DOHH2 (cell line): ENCODE measurements at regions not wholly inside any gene's neighbourhood (a gene's known extent, or its start where the extent isn't known, plus 50 kb on each side); places are given as distances from the start of the nearest gene placed in this dataset.

ENCODE experiments used
- H3F3A ChIP-seq: fragments of 200-600 bp; sonication (generic), shearing (Covaris generic); 2 replicates; pipeline ENCODE4 v1.6.0; 2016; ENCODE audit warnings: antibody characterized with exemption, mild to moderate bottlenecking; ENCODE audit not compliant: control insufficient read depth, insufficient read depth
- H3K27ac ChIP-seq: fragments of 200-600 bp; sonication (generic); 2 replicates; pipeline ENCODE4 v1.5.1; 2014; ENCODE audit warnings: low read depth, mild to moderate bottlenecking, low read length, moderate library complexity
- H3K27me3 ChIP-seq: fragments of 200-600 bp; sonication (generic); 2 replicates; pipeline ENCODE4 v1.6.1; 2014; ENCODE audit warnings: mild to moderate bottlenecking, low read length, mixed read lengths; ENCODE audit not compliant: control insufficient read depth
- H3K36me3 ChIP-seq: fragments of 200-600 bp; sonication (generic); 2 replicates; pipeline ENCODE4 v1.6.1; 2014; ENCODE audit warnings: mild to moderate bottlenecking, low read length, moderate library complexity, mixed read lengths; ENCODE audit not compliant: control insufficient read depth
- H3K4me1 ChIP-seq: fragments of 200-600 bp; sonication (generic); 2 replicates; pipeline ENCODE4 v1.6.1; 2014; ENCODE audit warnings: mild to moderate bottlenecking, low read length, mixed read lengths; ENCODE audit not compliant: control insufficient read depth
- H3K4me2 ChIP-seq: fragments of 200-600 bp; sonication (generic); 2 replicates; pipeline ENCODE4 v1.6.0; 2014; ENCODE audit warnings: mild to moderate bottlenecking, low read length, moderate library complexity
- H3K4me3 ChIP-seq: fragments of 200-600 bp; sonication (generic); 2 replicates; pipeline ENCODE4 v1.5.1; 2014; ENCODE audit warnings: mild to moderate bottlenecking, low read length, mixed read lengths
- H3K79me2 ChIP-seq: fragments of 200-600 bp; sonication (generic); 2 replicates; pipeline ENCODE4 v1.6.1; 2014; ENCODE audit warnings: mild to moderate bottlenecking, low read length, mixed read lengths; ENCODE audit not compliant: control insufficient read depth
- H3K9me2 ChIP-seq: fragments of 200-600 bp; sonication (generic); replicated peaks from 2 replicates; pipeline ENCODE4 v1.6.1; 2014; ENCODE audit warnings: mild to moderate bottlenecking, low read length, mixed read lengths; ENCODE audit not compliant: control insufficient read depth
- H3K9me3 ChIP-seq: fragments of 200-600 bp; sonication (generic); 2 replicates; pipeline ENCODE4 v1.6.1; 2014; ENCODE audit warnings: antibody characterized with exemption, low read length, mixed read lengths; ENCODE audit not compliant: control insufficient read depth, insufficient read depth
- H4K20me1 ChIP-seq: fragments of 200-600 bp; sonication (generic); 2 replicates; pipeline ENCODE4 v1.6.0; 2014; ENCODE audit warnings: low read depth, mild to moderate bottlenecking, antibody characterized with exemption, low read length, moderate library complexity; ENCODE audit not compliant: control insufficient read depth, insufficient read depth
- EZH2phosphoT487 ChIP-seq: fragments of 200-600 bp; sonication (generic); IDR thresholded peaks from 2 replicates; pipeline ENCODE4 v1.6.1; 2017; ENCODE audit warnings: borderline replicate concordance, mild to moderate bottlenecking, antibody characterized with exemption, low read length, moderate library complexity, mixed read lengths
- TF ChIP-seq, protein P1 (sequence below): fragments of 200-600 bp; sonication (generic); IDR thresholded peaks from one replicate; pipeline ENCODE4 v1.5.1; 2014; ENCODE audit warnings: antibody characterized with exemption, mild to moderate bottlenecking, low read depth, low read length; ENCODE audit not compliant: poor library complexity, severe bottlenecking

DNA sequence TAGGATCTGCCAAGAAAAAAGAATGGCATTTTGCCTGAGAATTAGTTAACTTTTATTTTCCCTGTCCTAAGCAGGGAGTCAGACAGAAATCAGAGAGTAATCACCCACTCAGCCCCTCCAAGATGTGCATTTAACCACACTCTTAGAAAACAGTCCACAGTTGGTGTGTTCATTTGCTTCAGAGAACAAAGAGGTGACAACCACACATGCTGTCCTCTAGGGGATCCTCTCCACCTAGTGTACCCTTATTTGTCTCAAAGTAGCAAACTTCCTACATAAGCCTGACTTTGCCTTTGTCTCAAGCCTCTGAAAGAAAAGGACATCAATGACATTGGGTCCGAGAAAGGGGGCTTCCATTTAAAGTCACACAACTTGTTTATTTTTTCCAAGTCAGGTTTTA, 107.0 kb upstream of the RFC3 start:
- Histone ChIP-seq H3K9me3 (no peaks in the 10 kb centered on the region), H3K4me3 (no peak overlapping the region), H3K27ac (no peak overlapping the region), H3K4me1 (no peaks in the 10 kb centered on the region), H3K36me3 (no peaks in the 10 kb centered on the region), H4K20me1 (no peaks in the 10 kb centered on the region), H3K79me2 (no peaks in the 10 kb centered on the region), H3F3A (no peaks in the 10 kb centered on the region), H3K27me3 (no peaks in the 10 kb centered on the region), H3K4me2 (no peak overlapping the region), H3K9me2 (no peaks in the 10 kb centered on the region)
- TF ChIP-seq EZH2phosphoT487: no peak

DNA sequence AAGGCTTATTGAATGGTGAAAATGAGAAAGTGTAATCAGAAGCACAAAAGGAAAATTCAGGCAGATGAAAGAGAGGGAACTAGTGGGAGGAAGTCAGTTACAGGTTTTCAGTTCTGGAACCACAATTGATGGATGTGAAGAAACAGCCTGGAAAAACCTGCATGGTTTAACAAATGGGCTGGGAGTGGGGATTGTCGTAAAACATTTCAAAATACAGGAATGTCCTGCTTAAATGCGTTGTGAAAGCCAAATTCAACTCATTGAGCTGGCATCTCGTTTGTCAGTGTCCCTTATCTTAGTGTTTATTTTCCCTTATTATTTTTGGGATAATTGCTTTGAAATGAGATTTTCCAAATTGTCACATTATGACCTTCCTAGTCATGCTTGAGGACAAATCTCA, 106.5 kb upstream of the RFC3 start:
- no peaks in the 10 kb centered on the region for H3K9me2 ChIP-seq
- H3K27ac ChIP-seq: no peak overlapping the region
- TF ChIP-seq, protein P1, sequence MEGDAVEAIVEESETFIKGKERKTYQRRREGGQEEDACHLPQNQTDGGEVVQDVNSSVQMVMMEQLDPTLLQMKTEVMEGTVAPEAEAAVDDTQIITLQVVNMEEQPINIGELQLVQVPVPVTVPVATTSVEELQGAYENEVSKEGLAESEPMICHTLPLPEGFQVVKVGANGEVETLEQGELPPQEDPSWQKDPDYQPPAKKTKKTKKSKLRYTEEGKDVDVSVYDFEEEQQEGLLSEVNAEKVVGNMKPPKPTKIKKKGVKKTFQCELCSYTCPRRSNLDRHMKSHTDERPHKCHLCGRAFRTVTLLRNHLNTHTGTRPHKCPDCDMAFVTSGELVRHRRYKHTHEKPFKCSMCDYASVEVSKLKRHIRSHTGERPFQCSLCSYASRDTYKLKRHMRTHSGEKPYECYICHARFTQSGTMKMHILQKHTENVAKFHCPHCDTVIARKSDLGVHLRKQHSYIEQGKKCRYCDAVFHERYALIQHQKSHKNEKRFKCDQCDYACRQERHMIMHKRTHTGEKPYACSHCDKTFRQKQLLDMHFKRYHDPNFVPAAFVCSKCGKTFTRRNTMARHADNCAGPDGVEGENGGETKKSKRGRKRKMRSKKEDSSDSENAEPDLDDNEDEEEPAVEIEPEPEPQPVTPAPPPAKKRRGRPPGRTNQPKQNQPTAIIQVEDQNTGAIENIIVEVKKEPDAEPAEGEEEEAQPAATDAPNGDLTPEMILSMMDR: no peak
- TF ChIP-seq EZH2phosphoT487: no peak
- H3F3A ChIP-seq: no peaks in the 10 kb centered on the region
- no peaks in the 10 kb centered on the region for H3K4me1 ChIP-seq
- H3K79me2 ChIP-seq: no peaks in the 10 kb centered on the region
- no peaks in the 10 kb centered on the region for H3K27me3 ChIP-seq
- no peak overlapping the region for H3K4me2 ChIP-seq
- no peaks in the 10 kb centered on the region for H3K9me3 ChIP-seq
- H3K36me3 ChIP-seq: no peaks in the 10 kb centered on the region
- H4K20me1 ChIP-seq: no peaks in the 10 kb centered on the region
- H3K4me3 ChIP-seq: no peak overlapping the region

DNA sequence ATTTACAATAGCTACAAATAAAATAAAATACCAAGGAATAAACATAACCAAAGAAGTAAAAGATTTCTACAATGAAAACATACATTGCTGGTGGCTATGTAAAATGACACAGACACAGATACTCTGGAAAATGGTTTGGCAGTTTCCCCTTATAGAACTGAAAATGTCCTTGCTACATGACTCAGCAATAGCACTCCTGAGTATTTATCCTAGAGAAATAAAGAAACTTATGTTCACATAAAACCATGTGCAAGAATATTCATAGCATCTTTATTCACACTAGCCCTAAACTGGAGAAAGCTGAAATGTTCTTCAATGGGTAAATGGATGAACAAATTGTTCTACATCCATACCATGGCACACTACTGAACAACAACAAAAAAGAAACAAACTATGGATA, 100.2 kb upstream of the RFC3 start:
- H3K4me2 ChIP-seq: no peak overlapping the region
- no peaks in the 10 kb centered on the region for H3K36me3 ChIP-seq
- no peak overlapping the region for H3K27ac ChIP-seq
- no peaks in the 10 kb centered on the region for H3F3A ChIP-seq
- H3K27me3 ChIP-seq: no peaks in the 10 kb centered on the region
- no peak for TF ChIP-seq EZH2phosphoT487
- TF ChIP-seq, protein P1: no peak
- no peak overlapping the region for H3K4me3 ChIP-seq
- H3K9me3 ChIP-seq: no peaks in the 10 kb centered on the region
- H3K79me2 ChIP-seq: no peaks in the 10 kb centered on the region
- no peaks in the 10 kb centered on the region for H4K20me1 ChIP-seq
- H3K9me2 ChIP-seq: no peaks in the 10 kb centered on the region
- peaks cover 6% of the 10 kb centered on the region; the same call in 1 of the 2 replicates for H3K4me1 ChIP-seq

DNA sequence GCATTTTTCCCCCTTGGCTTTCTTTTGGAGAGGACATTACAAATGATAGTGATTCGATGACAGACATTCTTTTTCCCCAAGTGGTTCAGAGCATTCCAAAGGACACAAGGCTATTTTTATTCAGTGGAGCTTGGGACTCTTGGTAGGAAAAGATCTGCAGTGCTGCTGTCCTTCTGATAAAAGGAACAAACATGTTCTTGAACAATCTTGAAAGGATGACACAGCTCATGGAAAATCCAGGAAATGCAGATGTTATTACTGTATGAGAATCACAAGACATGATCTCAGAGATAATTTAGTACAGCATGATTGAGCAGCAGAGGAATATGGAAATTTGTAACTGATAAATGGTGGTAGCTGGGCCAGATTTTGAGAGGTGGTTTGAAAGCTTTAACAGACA, 96.2 kb upstream of the RFC3 start:
- no peaks in the 10 kb centered on the region for H3K36me3 ChIP-seq
- no peaks in the 10 kb centered on the region for H3K9me3 ChIP-seq
- peaks cover 17% of the 10 kb centered on the region for H3K4me1 ChIP-seq
- H3K27ac ChIP-seq: no peak overlapping the region
- H3K27me3 ChIP-seq: no peaks in the 10 kb centered on the region
- no peak overlapping the region for H3K4me2 ChIP-seq
- TF ChIP-seq, protein P1: no peak
- TF ChIP-seq EZH2phosphoT487: no peak
- no peaks in the 10 kb centered on the region for H3K79me2 ChIP-seq
- H3F3A ChIP-seq: no peaks in the 10 kb centered on the region
- H3K4me3 ChIP-seq: no peak overlapping the region
- no peaks in the 10 kb centered on the region for H4K20me1 ChIP-seq
- H3K9me2 ChIP-seq: no peaks in the 10 kb centered on the region
